Non-pigmented ciliary epithelial cell (primary cell): ENCODE measurements at regions not wholly inside any gene's neighbourhood (a gene's known extent, or its start where the extent isn't known, plus 50 kb on each side); places are given as distances from the start of the nearest gene placed in this dataset.

Source experiments
- DNase-seq: peaks from one replicate; pipeline ENCODE4 v3.0.0-alpha.2; 2010; ENCODE audit warnings: low read depth

GRCh38 chr1:235011599-235012435 is 116.8 kb downstream of the TOMM20 start:
- DNase-seq: peak; percentile 100

- no peak for DNase-seq
These were observed 117.5 kb downstream of the TOMM20 start for GRCh38 chr1:235011064-235011598.

- DNase-seq: no peak
These were observed 118.9 kb downstream of the TOMM20 start for GRCh38 chr1:235009561-235010306.

- DNase-seq: no peak
These were observed 119.6 kb downstream of the TOMM20 start for GRCh38 chr1:235009074-235009473.

- no peak for DNase-seq
These were observed 120.4 kb downstream of the TOMM20 start for GRCh38 chr1:235008239-235008638.

- no peak for DNase-seq
These were observed 121.8 kb downstream of the TOMM20 start for GRCh38 chr1:235006816-235007215.

GRCh38 chr1:235006132-235006721 is 122.4 kb downstream of the TOMM20 start:
- no peak for DNase-seq

GRCh38 chr1:235004840-235005391 is 123.7 kb downstream of the TOMM20 start:
- DNase-seq: no peak

- no peak for DNase-seq
These were observed 124.4 kb downstream of the TOMM20 start for GRCh38 chr1:235004276-235004675.

- DNase-seq: no peak
These were observed 125.8 kb downstream of the TOMM20 start for GRCh38 chr1:235002706-235003300.

- DNase-seq: no peak
These were observed 129.1 kb downstream of the TOMM20 start for GRCh38 chr1:234999513-234999940.

- DNase-seq: no peak
These were observed 130.5 kb downstream of the TOMM20 start for GRCh38 chr1:234997896-234998741.

GRCh38 chr1:234997201-234997895 is 131.3 kb downstream of the TOMM20 start:
- DNase-seq: peak; percentile 98

- no peak for DNase-seq
These were observed 132.3 kb downstream of the TOMM20 start for GRCh38 chr1:234996245-234996757.

- no peak for DNase-seq
These were observed 134.0 kb downstream of the TOMM20 start for GRCh38 chr1:234994436-234995295.

GRCh38 chr1:234992065-234992464 is 136.6 kb downstream of the TOMM20 start:
- DNase-seq: no peak

- no peak for DNase-seq
These were observed 137.5 kb downstream of the TOMM20 start for GRCh38 chr1:234990874-234991801.

GRCh38 chr1:234990328-234990675 is 138.3 kb downstream of the TOMM20 start:
- DNase-seq: no peak
